ENCODE measurements at regions not wholly inside any gene's neighbourhood (a gene's known extent, or its start where the extent isn't known, plus 50 kb on each side); places are given as distances from the start of the nearest gene placed in this dataset.

DNA sequence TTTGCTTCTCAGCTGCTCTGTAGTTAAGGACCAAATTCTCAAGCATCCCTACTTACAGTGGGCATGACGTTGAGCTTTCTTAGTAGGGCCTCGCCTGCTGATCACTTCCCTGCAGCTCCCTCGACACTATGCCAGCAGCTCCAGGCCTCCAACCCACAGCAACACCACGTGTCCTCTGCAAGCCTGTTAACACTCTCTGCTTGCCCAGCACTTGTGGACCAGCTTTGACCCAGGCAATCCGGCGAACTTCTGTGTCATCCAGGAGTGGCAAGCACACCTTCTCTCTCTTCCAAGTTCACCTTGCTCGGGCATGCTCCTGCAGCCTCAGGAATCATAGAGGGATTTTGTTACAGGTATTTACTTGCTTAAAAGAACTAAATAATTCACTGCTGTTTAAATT, 138.6 kb upstream of the FHL2 start:
- TF ChIP-seq ZNF239 (tag by site-specific recombination; IDR thresholded peaks at IDR 0.05) (no peak), ZBTB17 (tag by site-specific recombination; IDR thresholded peaks at IDR 0.05) (no peak), ZNF274 (IDR thresholded peaks at IDR 0.05; ENCODE audit: low read length) (no peak), ZNF274 (tag by site-specific recombination; IDR thresholded peaks at IDR 0.05; ENCODE audit: borderline replicate concordance) (no peak)
